HepG2 (cell line): ENCODE measurements at regions not wholly inside any gene's neighbourhood (a gene's known extent, or its start where the extent isn't known, plus 50 kb on each side); places are given as distances from the start of the nearest gene placed in this dataset.

Source experiments
- AGO1 ChIP-seq: fragments of 200-400 bp; formaldehyde crosslinking; IDR thresholded peaks from 2 replicates; pipeline ENCODE4 v1.6.1; 2017; ENCODE audit warnings: mild to moderate bottlenecking, low read depth, low read length, moderate library complexity; ENCODE audit not compliant: poor library complexity, severe bottlenecking
- ARHGAP35 ChIP-seq: sonication (generic); formaldehyde crosslinking; IDR thresholded peaks from 2 replicates; pipeline ENCODE4 v1.9.0; 2022; ENCODE audit warnings: mild to moderate bottlenecking, inconsistent platforms, moderate library complexity, missing genetic modification reagents, borderline replicate concordance
- ARID2 ChIP-seq: sonication (generic); formaldehyde crosslinking; IDR thresholded peaks from 2 replicates; pipeline ENCODE4 v1.8.1; 2022; ENCODE audit warnings: mild to moderate bottlenecking, missing genetic modification reagents, borderline replicate concordance
- HIVEP1 ChIP-seq: sonication (generic); formaldehyde crosslinking; IDR thresholded peaks from 2 replicates; pipeline ENCODE4 v1.4.0; 2020; ENCODE audit warnings: mild to moderate bottlenecking, missing genetic modification reagents
- HNF4A ChIP-seq: sonication (generic); formaldehyde crosslinking; IDR thresholded peaks from 2 replicates; pipeline ENCODE4 v1.4.0; 2020; ENCODE audit warnings: missing genetic modification reagents
- ISL2 ChIP-seq: sonication (generic); formaldehyde crosslinking; IDR thresholded peaks from 2 replicates; pipeline ENCODE4 v1.5.0; 2020; ENCODE audit warnings: missing genetic modification reagents
- KDM5B ChIP-seq: sonication (generic); formaldehyde crosslinking; IDR thresholded peaks from 2 replicates; pipeline ENCODE4 v1.4.0; 2020; ENCODE audit warnings: missing genetic modification reagents, mild to moderate bottlenecking, borderline replicate concordance
- SRSF9 ChIP-seq: fragments of 200-400 bp; formaldehyde crosslinking; IDR thresholded peaks from 2 replicates; pipeline ENCODE4 v1.6.1; 2018; ENCODE audit warnings: borderline replicate concordance, mild to moderate bottlenecking, low read depth, low read length; ENCODE audit not compliant: insufficient read depth, poor library complexity, severe bottlenecking
- ZFP1 ChIP-seq: IDR thresholded peaks from 2 replicates; pipeline ENCODE4 v1.6.1; 2016
- ZFP82 ChIP-seq: sonication (generic); formaldehyde crosslinking; IDR thresholded peaks from 2 replicates; pipeline ENCODE4 v1.5.1; 2020; ENCODE audit warnings: mild to moderate bottlenecking, missing genetic modification reagents, borderline replicate concordance
- ZIK1 ChIP-seq: sonication (generic); formaldehyde crosslinking; IDR thresholded peaks from 2 replicates; pipeline ENCODE4 v1.5.0; 2020; ENCODE audit warnings: mild to moderate bottlenecking, low read depth, missing genetic modification reagents, borderline replicate concordance
- ZNF501 ChIP-seq: sonication (generic); formaldehyde crosslinking; IDR thresholded peaks from 2 replicates; pipeline ENCODE4 v1.5.1; 2020; ENCODE audit warnings: mild to moderate bottlenecking, moderate library complexity, missing genetic modification reagents
- ZNF747 ChIP-seq: sonication (generic); formaldehyde crosslinking; IDR thresholded peaks from 2 replicates; pipeline ENCODE4 v1.8.1; 2023; ENCODE audit warnings: missing genetic modification reagents, mild to moderate bottlenecking, borderline replicate concordance
- ZNF777 ChIP-seq: sonication (generic); formaldehyde crosslinking; IDR thresholded peaks from 2 replicates; pipeline ENCODE4 v1.4.0; 2020; ENCODE audit warnings: missing genetic modification reagents
- TF ChIP-seq, protein P1 (sequence below): sonication (generic); formaldehyde crosslinking; IDR thresholded peaks from 2 replicates; pipeline ENCODE4 v1.4.0; 2020; ENCODE audit warnings: missing genetic modification reagents, borderline replicate concordance
- TF ChIP-seq, protein P2 (sequence below): sonication (generic); formaldehyde crosslinking; IDR thresholded peaks from 2 replicates; pipeline ENCODE4 v1.5.1; 2020; ENCODE audit warnings: mild to moderate bottlenecking, missing genetic modification reagents
- TF ChIP-seq, protein P3 (sequence below): sonication (generic); formaldehyde crosslinking; IDR thresholded peaks from 2 replicates; pipeline ENCODE4 v1.4.0; 2020; ENCODE audit warnings: mild to moderate bottlenecking, missing genetic modification reagents
- TF ChIP-seq, protein P4 (sequence below): sonication (generic); formaldehyde crosslinking; IDR thresholded peaks from 2 replicates; pipeline ENCODE4 v1.5.0; 2020; ENCODE audit warnings: mild to moderate bottlenecking, missing genetic modification reagents, borderline replicate concordance
- TF ChIP-seq, protein P5 (sequence below): sonication (generic); formaldehyde crosslinking; IDR thresholded peaks from 2 replicates; pipeline ENCODE4 v1.5.0; 2020; ENCODE audit warnings: missing genetic modification reagents

DNA sequence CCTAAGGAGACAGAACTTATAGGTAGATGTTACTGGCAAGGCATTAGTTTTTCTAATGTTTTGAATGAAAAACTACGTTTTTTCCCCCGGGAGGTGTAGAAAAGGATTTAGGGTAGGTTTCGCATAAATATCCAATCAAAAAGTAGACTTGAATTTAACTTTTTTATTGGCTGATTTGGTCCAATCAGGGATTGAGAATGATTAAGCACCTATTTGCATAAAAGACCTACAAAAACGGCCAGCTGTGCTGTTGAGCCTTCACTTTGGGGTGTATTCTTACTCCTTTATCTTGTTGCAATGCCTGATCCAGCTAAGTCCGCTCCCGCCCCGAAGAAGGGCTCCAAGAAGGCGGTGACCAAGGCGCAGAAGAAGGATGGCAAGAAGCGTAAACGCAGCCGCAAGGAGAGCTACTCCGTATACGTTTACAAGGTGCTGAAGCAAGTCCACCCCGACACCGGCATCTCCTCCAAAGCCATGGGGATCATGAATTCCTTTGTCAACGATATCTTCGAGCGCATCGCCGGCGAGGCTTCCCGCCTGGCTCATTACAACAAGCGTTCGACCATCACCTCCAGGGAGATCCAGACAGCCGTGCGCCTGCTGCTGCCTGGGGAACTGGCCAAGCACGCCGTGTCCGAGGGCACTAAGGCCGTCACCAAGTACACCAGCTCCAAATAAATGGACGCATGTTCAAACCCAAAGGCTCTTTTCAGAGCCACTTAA lies 113.5 kb upstream of the BTN3A2 start (continued):
- TF ChIP-seq, protein P1, sequence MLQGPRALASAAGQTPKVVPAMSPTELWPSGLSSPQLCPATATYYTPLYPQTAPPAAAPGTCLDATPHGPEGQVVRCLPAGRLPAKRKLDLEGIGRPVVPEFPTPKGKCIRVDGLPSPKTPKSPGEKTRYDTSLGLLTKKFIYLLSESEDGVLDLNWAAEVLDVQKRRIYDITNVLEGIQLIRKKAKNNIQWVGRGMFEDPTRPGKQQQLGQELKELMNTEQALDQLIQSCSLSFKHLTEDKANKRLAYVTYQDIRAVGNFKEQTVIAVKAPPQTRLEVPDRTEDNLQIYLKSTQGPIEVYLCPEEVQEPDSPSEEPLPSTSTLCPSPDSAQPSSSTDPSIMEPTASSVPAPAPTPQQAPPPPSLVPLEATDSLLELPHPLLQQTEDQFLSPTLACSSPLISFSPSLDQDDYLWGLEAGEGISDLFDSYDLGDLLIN (CRISPR knock-in tag) = no peak
- TF ChIP-seq, protein P2, sequence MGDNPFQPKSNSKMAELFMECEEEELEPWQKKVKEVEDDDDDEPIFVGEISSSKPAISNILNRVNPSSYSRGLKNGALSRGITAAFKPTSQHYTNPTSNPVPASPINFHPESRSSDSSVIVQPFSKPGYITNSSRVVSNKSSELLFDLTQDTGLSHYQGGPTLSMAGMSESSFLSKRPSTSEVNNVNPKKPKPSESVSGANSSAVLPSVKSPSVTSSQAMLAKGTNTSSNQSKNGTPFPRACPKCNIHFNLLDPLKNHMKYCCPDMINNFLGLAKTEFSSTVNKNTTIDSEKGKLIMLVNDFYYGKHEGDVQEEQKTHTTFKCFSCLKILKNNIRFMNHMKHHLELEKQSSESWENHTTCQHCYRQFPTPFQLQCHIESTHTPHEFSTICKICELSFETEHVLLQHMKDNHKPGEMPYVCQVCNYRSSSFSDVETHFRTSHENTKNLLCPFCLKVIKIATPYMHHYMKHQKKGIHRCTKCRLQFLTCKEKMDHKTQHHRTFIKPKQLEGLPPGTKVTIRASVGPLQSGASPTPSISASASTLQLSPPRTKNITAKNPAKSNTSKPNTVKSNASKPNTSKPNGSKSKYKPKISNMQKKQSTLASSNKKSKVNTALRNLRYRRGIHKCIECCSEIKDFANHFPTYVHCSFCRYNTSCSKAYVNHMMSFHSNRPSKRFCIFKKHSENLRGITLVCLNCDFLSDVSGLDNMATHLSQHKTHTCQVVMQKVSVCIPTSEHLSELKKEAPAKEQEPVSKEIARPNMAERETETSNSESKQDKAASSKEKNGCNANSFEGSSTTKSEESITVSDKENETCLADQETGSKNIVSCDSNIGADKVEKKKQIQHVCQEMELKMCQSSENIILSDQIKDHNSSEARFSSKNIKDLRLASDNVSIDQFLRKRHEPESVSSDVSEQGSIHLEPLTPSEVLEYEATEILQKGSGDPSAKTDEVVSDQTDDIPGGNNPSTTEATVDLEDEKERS (CRISPR knock-in tag) = no peak
- TF ChIP-seq ZNF747 (CRISPR knock-in tag) = no peak
- TF ChIP-seq, protein P3, sequence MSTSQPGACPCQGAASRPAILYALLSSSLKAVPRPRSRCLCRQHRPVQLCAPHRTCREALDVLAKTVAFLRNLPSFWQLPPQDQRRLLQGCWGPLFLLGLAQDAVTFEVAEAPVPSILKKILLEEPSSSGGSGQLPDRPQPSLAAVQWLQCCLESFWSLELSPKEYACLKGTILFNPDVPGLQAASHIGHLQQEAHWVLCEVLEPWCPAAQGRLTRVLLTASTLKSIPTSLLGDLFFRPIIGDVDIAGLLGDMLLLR (CRISPR knock-in tag) = no peak
- no peak for TF ChIP-seq SRSF9
- no peak for TF ChIP-seq ARID2 (CRISPR knock-in tag)
- no peak for TF ChIP-seq ZFP1
- no peak for TF ChIP-seq ZIK1 (CRISPR knock-in tag)
- 0 out of 2 replicates have a peak, but pooled peaks have one; percentile 36 for TF ChIP-seq ARHGAP35 (CRISPR knock-in tag)
- no peak for TF ChIP-seq ZNF501 (CRISPR knock-in tag)
- no peak for TF ChIP-seq ZFP82
- TF ChIP-seq, protein P4, sequence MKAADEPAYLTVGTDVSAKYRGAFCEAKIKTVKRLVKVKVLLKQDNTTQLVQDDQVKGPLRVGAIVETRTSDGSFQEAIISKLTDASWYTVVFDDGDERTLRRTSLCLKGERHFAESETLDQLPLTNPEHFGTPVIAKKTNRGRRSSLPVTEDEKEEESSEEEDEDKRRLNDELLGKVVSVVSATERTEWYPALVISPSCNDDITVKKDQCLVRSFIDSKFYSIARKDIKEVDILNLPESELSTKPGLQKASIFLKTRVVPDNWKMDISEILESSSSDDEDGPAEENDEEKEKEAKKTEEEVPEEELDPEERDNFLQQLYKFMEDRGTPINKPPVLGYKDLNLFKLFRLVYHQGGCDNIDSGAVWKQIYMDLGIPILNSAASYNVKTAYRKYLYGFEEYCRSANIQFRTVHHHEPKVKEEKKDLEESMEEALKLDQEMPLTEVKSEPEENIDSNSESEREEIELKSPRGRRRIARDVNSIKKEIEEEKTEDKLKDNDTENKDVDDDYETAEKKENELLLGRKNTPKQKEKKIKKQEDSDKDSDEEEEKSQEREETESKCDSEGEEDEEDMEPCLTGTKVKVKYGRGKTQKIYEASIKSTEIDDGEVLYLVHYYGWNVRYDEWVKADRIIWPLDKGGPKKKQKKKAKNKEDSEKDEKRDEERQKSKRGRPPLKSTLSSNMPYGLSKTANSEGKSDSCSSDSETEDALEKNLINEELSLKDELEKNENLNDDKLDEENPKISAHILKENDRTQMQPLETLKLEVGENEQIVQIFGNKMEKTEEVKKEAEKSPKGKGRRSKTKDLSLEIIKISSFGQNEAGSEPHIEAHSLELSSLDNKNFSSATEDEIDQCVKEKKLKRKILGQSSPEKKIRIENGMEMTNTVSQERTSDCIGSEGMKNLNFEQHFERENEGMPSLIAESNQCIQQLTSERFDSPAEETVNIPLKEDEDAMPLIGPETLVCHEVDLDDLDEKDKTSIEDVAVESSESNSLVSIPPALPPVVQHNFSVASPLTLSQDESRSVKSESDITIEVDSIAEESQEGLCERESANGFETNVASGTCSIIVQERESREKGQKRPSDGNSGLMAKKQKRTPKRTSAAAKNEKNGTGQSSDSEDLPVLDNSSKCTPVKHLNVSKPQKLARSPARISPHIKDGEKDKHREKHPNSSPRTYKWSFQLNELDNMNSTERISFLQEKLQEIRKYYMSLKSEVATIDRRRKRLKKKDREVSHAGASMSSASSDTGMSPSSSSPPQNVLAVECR = peak; percentile 23; the same call in 1 of the 2 replicates
- TF ChIP-seq ZNF777 = peak; percentile 52; the same call in 1 of the 2 replicates
- no peak for TF ChIP-seq AGO1
- TF ChIP-seq HIVEP1 = 0 out of 2 replicates have a peak, but pooled peaks have one; percentile 23
- TF ChIP-seq, protein P5, sequence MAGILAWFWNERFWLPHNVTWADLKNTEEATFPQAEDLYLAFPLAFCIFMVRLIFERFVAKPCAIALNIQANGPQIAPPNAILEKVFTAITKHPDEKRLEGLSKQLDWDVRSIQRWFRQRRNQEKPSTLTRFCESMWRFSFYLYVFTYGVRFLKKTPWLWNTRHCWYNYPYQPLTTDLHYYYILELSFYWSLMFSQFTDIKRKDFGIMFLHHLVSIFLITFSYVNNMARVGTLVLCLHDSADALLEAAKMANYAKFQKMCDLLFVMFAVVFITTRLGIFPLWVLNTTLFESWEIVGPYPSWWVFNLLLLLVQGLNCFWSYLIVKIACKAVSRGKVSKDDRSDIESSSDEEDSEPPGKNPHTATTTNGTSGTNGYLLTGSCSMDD (CRISPR knock-in tag) = no peak
- no peak for TF ChIP-seq HNF4A (CRISPR knock-in tag)
- TF ChIP-seq ISL2 (CRISPR knock-in tag) = no peak
- peak; percentile 78; the same call in 1 of the 2 replicates for TF ChIP-seq KDM5B (CRISPR knock-in tag)
